Colonic mucosa (tissue), 4 donors: ENCODE measurements at regions not wholly inside any gene's neighbourhood (a gene's known extent, or its start where the extent isn't known, plus 50 kb on each side); places are given as distances from the start of the nearest gene placed in this dataset.

Source experiments
- DNase-seq: peaks from one replicate; pipeline ENCODE4 v3.0.0-alpha.2; 2020
- H3K27ac ChIP-seq: fragments of 200-600 bp; one replicate; pipeline ENCODE4 v1.8.0; 2021
- H3K27me3 ChIP-seq: fragments of 200-600 bp; one replicate; pipeline ENCODE4 v1.8.0; 2021
- H3K36me3 ChIP-seq: fragments of 200-600 bp; one replicate; pipeline ENCODE4 v1.8.0; 2021
- H3K4me1 ChIP-seq: fragments of 200-600 bp; one replicate; pipeline ENCODE4 v1.8.0; 2021; ENCODE audit warnings: mild to moderate bottlenecking
- H3K4me3 ChIP-seq: fragments of 200-600 bp; one replicate; pipeline ENCODE4 v1.8.0; 2021
- H3K9ac ChIP-seq, 2 donors: one replicate each; pipeline ENCODE4 v1.7.0; 2013; ENCODE audit warnings: control low read depth in 2 of 2, low read depth in 2 of 2, low read length in 2 of 2
- H3K9me3 ChIP-seq: fragments of 200-600 bp; one replicate; pipeline ENCODE4 v1.8.0; 2021
- CTCF ChIP-seq: fragments of 200-600 bp; IDR thresholded peaks from one replicate; pipeline ENCODE4 v1.8.0; 2022; ENCODE audit warnings: antibody characterized with exemption, mild to moderate bottlenecking
- intact Hi-C: fragments of 100-400 bp; cut with DNase I; formaldehyde crosslinking; loops from one replicate; pipeline ENCODE4 v1.14.1; 2022
- donor health status: healthy.
- donor health status: DM: no; HTN: no; CAD: no.
- donor health status: DM: no; HTN: no; CAD: no.

GRCh38 chr10:94276140-94276539 is 86.6 kb downstream of the NOC3L start:
- no peak for TF ChIP-seq CTCF
- Histone ChIP-seq H3K9ac (no peak overlapping the region), H3K4me3 (no peak overlapping the region), H3K27me3 (no peaks in the 10 kb centered on the region), H3K9me3 (no peaks in the 10 kb centered on the region), H3K27ac (no peak overlapping the region), H3K36me3 (no peaks in the 10 kb centered on the region), H3K4me1 (no peaks in the 10 kb centered on the region)
- no peak for DNase-seq
- intact Hi-C loops: no loop called here

- TF ChIP-seq CTCF: no peak
- H3K27ac ChIP-seq: no peak overlapping the region
- no peaks in the 10 kb centered on the region for H3K36me3 ChIP-seq
- DNase-seq: no peak
- no peaks in the 10 kb centered on the region for H3K27me3 ChIP-seq
- intact Hi-C loops: no loop called here
- H3K4me1 ChIP-seq: no peaks in the 10 kb centered on the region
- no peaks in the 10 kb centered on the region for H3K9me3 ChIP-seq
- no peak overlapping the region for H3K9ac ChIP-seq
- no peak overlapping the region for H3K4me3 ChIP-seq
These were observed 85.3 kb downstream of the NOC3L start for GRCh38 chr10:94277450-94277849.

GRCh38 chr10:94279835-94280709 is 82.7 kb downstream of the NOC3L start:
- intact Hi-C loops: loop anchor here (5.0 to 10.0 kb wide), 2 partner anchors 42 to 165 kb away; no protein-coding TSS in a partner anchor
- no peak overlapping the region for H3K27ac ChIP-seq
- H3K4me3 ChIP-seq: no peak overlapping the region
- H3K36me3 ChIP-seq: peaks cover 3% of the 10 kb centered on the region
- H3K4me1 ChIP-seq: no peaks in the 10 kb centered on the region
- DNase-seq: peak; percentile 27
- no peak overlapping the region for H3K9ac ChIP-seq
- TF ChIP-seq CTCF: peak; percentile 84
- H3K27me3 ChIP-seq: no peaks in the 10 kb centered on the region
- H3K9me3 ChIP-seq: no peaks in the 10 kb centered on the region

- no peak for DNase-seq
- H3K27me3 ChIP-seq: no peaks in the 10 kb centered on the region
- no peaks in the 10 kb centered on the region for H3K9me3 ChIP-seq
- no peak overlapping the region for H3K27ac ChIP-seq
- H3K4me3 ChIP-seq: no peak overlapping the region
- TF ChIP-seq CTCF: no peak
- H3K9ac ChIP-seq: no peak overlapping the region
- H3K4me1 ChIP-seq: no peaks in the 10 kb centered on the region
- peaks cover 3% of the 10 kb centered on the region for H3K36me3 ChIP-seq
- intact Hi-C loops: loop anchor here (5.0 to 10.0 kb wide), 2 partner anchors 41 to 163 kb away; no protein-coding TSS in a partner anchor
These were observed 81.1 kb downstream of the NOC3L start for GRCh38 chr10:94281654-94282053.

GRCh38 chr10:94282369-94282768 is 80.4 kb downstream of the NOC3L start:
- TF ChIP-seq CTCF: no peak
- DNase-seq: no peak
- Histone ChIP-seq H3K4me3 (no peak overlapping the region), H3K9me3 (no peaks in the 10 kb centered on the region), H3K27me3 (no peaks in the 10 kb centered on the region), H3K4me1 (no peaks in the 10 kb centered on the region), H3K27ac (no peak overlapping the region), H3K36me3 (peaks cover 3% of the 10 kb centered on the region), H3K9ac (no peak overlapping the region)
- intact Hi-C loops: loop anchor here (5.0 to 10.0 kb wide), 2 partner anchors 40 to 162 kb away; no protein-coding TSS in a partner anchor
